GM12878 (cell line): ENCODE measurements at regions not wholly inside any gene's neighbourhood (a gene's known extent, or its start where the extent isn't known, plus 50 kb on each side); places are given as distances from the start of the nearest gene placed in this dataset.

Experiments used
- ATAC-seq: fragments of 200-7000 bp; cut with Tn5 transposase; 3 replicates; pipeline ENCODE4 v1.9.1; 2020; ENCODE audit warnings: mild to moderate bottlenecking, moderate library complexity
- BruUV-seq: library from RNA; stranded (reverse); fragments of 400-500 nt; replicated peaks from 2 replicates; lab custom pipeline; 2021; lab: Mats Ljungman, UMichigan
- CTCF ChIA-PET: fragments of 300-600 bp; sonication (Branson Sonifier 250); formaldehyde crosslinking; extraction: SDS; loops from one replicate; lab custom pipeline; 2021; ENCODE audit warnings: inconsistent platforms; lab: Yijun Ruan, JAX
- POLR2A ChIA-PET: fragments of 350-600 bp; formaldehyde crosslinking; extraction: SDS; loops from one replicate; lab custom pipeline; 2021; ENCODE audit warnings: inconsistent platforms; lab: Charles Lee
- RAD21 ChIA-PET: fragments of 300-600 bp; sonication (Branson Sonifier 250); formaldehyde crosslinking; loops from one replicate; lab custom pipeline; 2023; ENCODE audit warnings: antibody characterized with exemption; ENCODE audit not compliant: unreplicated experiment; lab: Charles Lee
- SMC1A ChIA-PET: fragments of 300-600 bp; sonication (Branson Sonifier 250); formaldehyde crosslinking; loops from one replicate; lab custom pipeline; 2023; ENCODE audit not compliant: unreplicated experiment, uncharacterized antibody; lab: Charles Lee
- DNase-seq: peaks from one replicate; pipeline ENCODE4 v3.0.0-alpha.2; 2011; ENCODE audit warnings: low read depth, low spot score
- FAIRE-seq: peaks from 3 replicates; lab custom pipeline; 2011; peaks lifted over from hg19 to GRCh38; lab: Jason Lieb, UNC
- H2AFZ ChIP-seq: 2 replicates; pipeline ENCODE4 v1.6.0; 2011; ENCODE audit warnings: low read depth, low read length, control low read depth; ENCODE audit not compliant: control insufficient read depth
- H3K27ac ChIP-seq: 2 replicates; pipeline ENCODE4 v1.5.1; 2011; ENCODE audit warnings: control low read depth; ENCODE audit not compliant: control insufficient read depth, insufficient read depth
- H3K27me3 ChIP-seq, 2 experiments: replicated peaks in 1 of 2; 2 replicates each; pipeline versions ENCODE4 v1.6.0 to v1.6.1; 2011; ENCODE audit warnings: low read length in 1 of 2; ENCODE audit not compliant: control insufficient read depth in 2 of 2, insufficient read depth in 2 of 2
- H3K36me3 ChIP-seq, 2 experiments: 2 replicates each; pipeline ENCODE4 v1.5.1; 2011; ENCODE audit warnings: low read length in 1 of 2; ENCODE audit not compliant: control insufficient read depth in 2 of 2, insufficient read depth in 2 of 2
- H3K4me1 ChIP-seq: 2 replicates; pipeline ENCODE4 v1.6.1; 2011; ENCODE audit warnings: mild to moderate bottlenecking, low read length, moderate library complexity, mixed read lengths; ENCODE audit not compliant: control insufficient read depth, insufficient read depth
- H3K4me2 ChIP-seq: 2 replicates; pipeline ENCODE4 v1.6.0; 2011; ENCODE audit warnings: control low read depth; ENCODE audit not compliant: control insufficient read depth, insufficient read depth
- H3K4me3 ChIP-seq: fragments of 200-600 bp; sonication (generic); 2 replicates; pipeline ENCODE4 v1.5.1; 2016
- H3K79me2 ChIP-seq: 2 replicates; pipeline ENCODE4 v1.6.0; 2011; ENCODE audit warnings: low read length; ENCODE audit not compliant: control insufficient read depth, insufficient read depth
- H3K9ac ChIP-seq: 2 replicates; pipeline ENCODE4 v1.8.0; 2011; ENCODE audit warnings: low read length, control low read depth, mixed read lengths; ENCODE audit not compliant: control insufficient read depth, insufficient read depth
- H3K9me3 ChIP-seq: replicated peaks from 3 replicates; pipeline ENCODE4 v1.5.1; 2011; ENCODE audit warnings: mild to moderate bottlenecking, low read length; ENCODE audit not compliant: control insufficient read depth, insufficient read depth
- H4K20me1 ChIP-seq: 2 replicates; pipeline ENCODE4 v1.6.0; 2011; ENCODE audit not compliant: control insufficient read depth, insufficient read depth
- HCFC1 ChIP-seq: fragments of 150-350 bp; IDR thresholded peaks from 2 replicates; pipeline ENCODE4 v1.6.1; 2014; ENCODE audit warnings: low read length
- HDAC6 ChIP-seq: fragments of 200-600 bp; sonication (generic); IDR thresholded peaks from one replicate; pipeline ENCODE4 v1.8.0; 2017; ENCODE audit warnings: antibody characterized with exemption; ENCODE audit not compliant: unreplicated experiment
- IRF4 ChIP-seq: IDR thresholded peaks from 2 replicates; pipeline ENCODE4 v1.6.1; 2011; ENCODE audit warnings: low read depth, low read length
- POLR2AphosphoS5 ChIP-seq: IDR thresholded peaks from 2 replicates; pipeline ENCODE4 v1.6.1; 2011; ENCODE audit warnings: mild to moderate bottlenecking, low read length, inconsistent platforms
- SP1 ChIP-seq: IDR thresholded peaks from one replicate; pipeline ENCODE4 v1.6.1; 2011; ENCODE audit warnings: low read depth, low read length
- TARDBP ChIP-seq: IDR thresholded peaks from 2 replicates; pipeline ENCODE4 v1.6.1; 2016; ENCODE audit warnings: borderline replicate concordance
- ZBED1 ChIP-seq: IDR thresholded peaks from 2 replicates; pipeline ENCODE4 v1.6.1; 2016; ENCODE audit warnings: borderline replicate concordance
- WGBS: methylation state at CpG from one replicate; pipeline ENCODE4 v1.1.6; 2016; ENCODE audit warnings: low lambda C conversion rate; ENCODE audit not compliant: insufficient replicate concordance, insufficient coverage; ENCODE audit errors: missing lambda C conversion rate; 5-methylcytosine and 5-hydroxymethylcytosine counted together
- in situ Hi-C: fragments of 300-500 bp; cut with MboI; formaldehyde crosslinking; loops from 9 replicates; pipeline ENCODE4 v1.14.3; 2018; ENCODE audit warnings: mixed read lengths
- intact Hi-C: fragments of 100-400 bp; cut with micrococcal nuclease; formaldehyde crosslinking; loops from one replicate; pipeline ENCODE4 v1.14.2; 2022; ENCODE audit not compliant: unreplicated experiment
- TF ChIP-seq, protein P1 (sequence below): IDR thresholded peaks from 2 replicates; pipeline ENCODE4 v1.6.1; 2011; ENCODE audit warnings: borderline replicate concordance, low read depth, mild to moderate bottlenecking, moderate library complexity, low read length; ENCODE audit not compliant: insufficient read depth, poor library complexity, severe bottlenecking

GRCh38 chr17:79366988-79367571 is 243.8 kb downstream of the RBFOX3 start:
- FAIRE-seq (no peak), DNase-seq (no peak), ATAC-seq (no peak)
- ChIA-PET RAD21 (no interaction called here), SMC1A (no interaction called here), POLR2A (no interaction called here), CTCF (no interaction called here)
- Histone ChIP-seq H2AFZ (no peak overlapping the region), H3K79me2 (no peaks in the 10 kb centered on the region), H3K27me3 (peaks cover 0 to 2% of the 10 kb centered on the region in 2 experiments; a peak in 1 of 4 replicates), H3K4me1 (no peaks in the 10 kb centered on the region), H3K9ac (no peak overlapping the region), H3K36me3 (no peaks in the 10 kb centered on the region), H3K4me3 (no peak overlapping the region), H3K27ac (no peak overlapping the region), H4K20me1 (no peaks in the 10 kb centered on the region), H3K9me3 (no peaks in the 10 kb centered on the region), H3K4me2 (no peak overlapping the region)
- TF ChIP-seq, protein P1, sequence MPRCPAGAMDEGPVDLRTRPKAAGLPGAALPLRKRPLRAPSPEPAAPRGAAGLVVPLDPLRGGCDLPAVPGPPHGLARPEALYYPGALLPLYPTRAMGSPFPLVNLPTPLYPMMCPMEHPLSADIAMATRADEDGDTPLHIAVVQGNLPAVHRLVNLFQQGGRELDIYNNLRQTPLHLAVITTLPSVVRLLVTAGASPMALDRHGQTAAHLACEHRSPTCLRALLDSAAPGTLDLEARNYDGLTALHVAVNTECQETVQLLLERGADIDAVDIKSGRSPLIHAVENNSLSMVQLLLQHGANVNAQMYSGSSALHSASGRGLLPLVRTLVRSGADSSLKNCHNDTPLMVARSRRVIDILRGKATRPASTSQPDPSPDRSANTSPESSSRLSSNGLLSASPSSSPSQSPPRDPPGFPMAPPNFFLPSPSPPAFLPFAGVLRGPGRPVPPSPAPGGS = peak; percentile 19
- TF ChIP-seq IRF4 = no peak
- no peak for TF ChIP-seq ZBED1
- in situ Hi-C loops (no loop called here), intact Hi-C loops (no loop called here)
- BruUV-seq = no TSS peak
- WGBS = 36% methylated on average over 12 of the region's 12 CpGs

DNA sequence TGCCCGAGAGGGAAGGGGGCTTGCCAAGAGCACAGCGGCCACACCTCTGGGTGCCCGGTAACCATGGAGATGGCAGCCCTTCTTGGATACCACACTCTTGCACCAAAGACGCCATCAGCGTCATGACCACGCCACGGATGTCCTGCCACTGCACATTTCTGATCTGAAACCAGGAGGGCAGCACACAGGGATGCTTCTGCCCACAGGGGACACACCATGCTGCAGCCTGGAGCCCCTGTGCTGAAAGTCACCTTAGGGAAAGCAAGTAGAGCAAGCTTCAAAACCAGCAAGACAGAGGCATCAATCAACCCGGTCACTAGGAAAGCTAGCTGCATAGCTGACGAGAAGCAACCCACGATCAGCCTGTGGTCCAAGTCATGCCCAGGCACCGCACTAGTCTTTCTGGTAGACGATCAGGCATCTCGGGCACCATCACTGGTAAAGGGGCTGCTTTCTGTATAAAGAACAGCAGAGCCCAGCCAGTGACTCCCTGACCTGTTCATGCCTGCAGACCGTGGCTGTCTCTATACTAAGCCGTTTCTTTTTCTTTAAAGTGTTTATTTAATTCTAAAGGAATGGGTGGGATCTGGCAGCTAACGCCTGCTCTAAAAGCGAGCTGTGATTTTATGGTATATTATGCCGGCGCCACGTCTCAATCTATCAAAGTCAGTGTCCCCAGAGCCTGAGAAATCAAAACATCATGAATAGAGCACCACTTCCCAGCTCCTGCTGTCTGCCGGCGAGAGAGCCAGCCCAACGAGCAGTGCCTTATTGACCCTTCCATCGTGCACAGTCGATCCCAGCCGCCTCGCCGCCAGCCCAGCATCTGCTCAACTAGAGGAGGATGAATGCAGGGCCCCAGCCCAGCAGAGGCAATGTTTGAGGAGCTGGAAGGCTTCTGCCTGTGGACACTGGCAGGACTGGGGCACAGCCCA is 244.7 kb downstream of the RBFOX3 start:
- intact Hi-C loops = no loop called here
- RAD21 ChIA-PET = no interaction called here

More for the DNA sequence above, 244.7 kb downstream of the RBFOX3 start:
- H3K27ac ChIP-seq = no peak overlapping the region
- TF ChIP-seq SP1 = no peak
- no peak for TF ChIP-seq HDAC6
- TF ChIP-seq HCFC1 = no peak
- TF ChIP-seq POLR2AphosphoS5 = no peak
- TF ChIP-seq TARDBP = no peak
- ChIA-PET SMC1A (no interaction called here), CTCF (no interaction called here), POLR2A (no interaction called here)
- H2AFZ ChIP-seq = no peak overlapping the region
- H3K27me3 ChIP-seq = peaks cover 0 to 4% of the 10 kb centered on the region in 2 experiments; a peak in 2 of 4 replicates
- in situ Hi-C loops = no loop called here
- H4K20me1 ChIP-seq = no peaks in the 10 kb centered on the region
- no peaks in the 10 kb centered on the region for H3K4me1 ChIP-seq
- no peak overlapping the region for H3K4me2 ChIP-seq
- no peaks in the 10 kb centered on the region for H3K79me2 ChIP-seq
- DNase-seq = no peak
- no peak overlapping the region for H3K9ac ChIP-seq
- H3K36me3 ChIP-seq = no peaks in the 10 kb centered on the region
- H3K4me3 ChIP-seq = no peak overlapping the region
- FAIRE-seq = no peak
- H3K9me3 ChIP-seq = no peaks in the 10 kb centered on the region
- 31% methylated on average over 28 of the region's 28 CpGs for WGBS
- no peak for ATAC-seq
- BruUV-seq = no TSS peak
